Anterior cingulate cortex (tissue), 58 donors: ENCODE measurements at regions not wholly inside any gene's neighbourhood (a gene's known extent, or its start where the extent isn't known, plus 50 kb on each side); places are given as distances from the start of the nearest gene placed in this dataset.

ENCODE experiments used
- DNase-seq, 58 donors: peaks; one replicate each; lab custom pipeline; 2025; lab: John Stamatoyannopoulos, UW

GRCh38 chr6:156474507-156475120 is 302.6 kb upstream of the ARID1B start:
- no peak for DNase-seq

DNA sequence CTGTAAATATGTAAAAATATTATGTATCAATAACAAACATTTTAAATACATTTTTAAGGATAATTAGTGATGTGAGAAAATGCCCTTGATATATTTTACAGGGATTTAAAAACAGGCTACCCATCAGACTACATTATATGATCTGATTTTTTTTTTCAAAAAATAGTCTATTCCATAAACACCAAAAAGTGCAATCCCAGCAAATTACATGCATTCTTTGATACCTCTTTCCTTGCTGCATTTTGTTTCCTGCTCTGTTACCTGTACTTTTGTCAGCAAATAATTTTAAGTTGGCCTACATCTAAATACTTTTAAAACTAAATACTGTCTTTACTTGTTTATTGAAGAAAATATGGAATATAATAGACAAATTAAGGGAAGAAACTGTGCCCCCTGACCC is 306.2 kb upstream of the ARID1B start:
- no peak for DNase-seq

GRCh38 chr6:156464100-156464878 is 312.9 kb upstream of the ARID1B start:
- DNase-seq: no peak

- DNase-seq: no peak
Observed at GRCh38 chr6:156461647-156462046, 315.5 kb upstream of the ARID1B start.

DNA sequence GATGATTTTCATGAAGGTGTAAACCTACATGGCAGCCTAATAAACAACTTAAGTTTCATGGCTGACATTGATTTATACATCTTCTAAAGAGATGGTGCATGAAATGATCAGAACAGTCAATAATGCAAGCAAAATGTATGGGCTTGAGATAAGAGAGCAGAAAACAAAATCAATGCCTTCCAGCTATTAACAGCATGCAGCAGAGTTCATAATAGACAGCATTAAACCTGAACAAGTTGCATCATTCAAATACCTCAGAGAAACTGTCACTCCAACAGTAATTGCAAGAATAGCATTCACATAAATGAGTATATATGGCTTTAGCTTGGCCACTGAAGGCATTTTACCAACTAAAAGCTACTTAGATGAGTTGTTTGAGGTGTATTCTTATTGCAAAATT is 319.6 kb upstream of the ARID1B start:
- DNase-seq: no peak

- DNase-seq: no peak
Observed at GRCh38 chr6:156455847-156456246, 321.3 kb upstream of the ARID1B start.

- DNase-seq: no peak
Observed at GRCh38 chr6:156454867-156455266, 322.3 kb upstream of the ARID1B start.

DNA sequence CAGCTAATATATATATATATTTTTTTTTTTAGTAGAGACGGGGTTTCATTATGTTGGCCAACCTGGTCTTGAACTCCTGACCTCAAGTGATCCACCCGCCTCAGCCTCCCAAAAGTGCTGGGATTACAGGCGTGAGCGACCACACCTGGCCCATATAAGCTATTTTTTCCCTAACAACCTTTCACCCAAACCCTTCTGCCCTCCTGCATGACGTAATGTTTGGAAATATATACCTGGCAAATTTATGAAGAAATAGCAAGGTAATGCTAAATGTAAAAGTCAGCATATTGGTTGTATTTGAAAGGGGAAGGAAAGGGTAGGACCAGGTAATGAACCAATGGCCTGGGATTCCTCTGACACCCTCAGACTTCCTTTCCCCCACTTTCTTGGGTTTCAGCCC is 325.5 kb upstream of the ARID1B start:
- DNase-seq: no peak

GRCh38 chr6:156451088-156451487 is 326.1 kb upstream of the ARID1B start:
- no peak for DNase-seq

- no peak for DNase-seq
Observed at GRCh38 chr6:156450421-156450820, 326.8 kb upstream of the ARID1B start.

GRCh38 chr6:156449569-156449968 is 327.6 kb upstream of the ARID1B start:
- DNase-seq: no peak

DNA sequence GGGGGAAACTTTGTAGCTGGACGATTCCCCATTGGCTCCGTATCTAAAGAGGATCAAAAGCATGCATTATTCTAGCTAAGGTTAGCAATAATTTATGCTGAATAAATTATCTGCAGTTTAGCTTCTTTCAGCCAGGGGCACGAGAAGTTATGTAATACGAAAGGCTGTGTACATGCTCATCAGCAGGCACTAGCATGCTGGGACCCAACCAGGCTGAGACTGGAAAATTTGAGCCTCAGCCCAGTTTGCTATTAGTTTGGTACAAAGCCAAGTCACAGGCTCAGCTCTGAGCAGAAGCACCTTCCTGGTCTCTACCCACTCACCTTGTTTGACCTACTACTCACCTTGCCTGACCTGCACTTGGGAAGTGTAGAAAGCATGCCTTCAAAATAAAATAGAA is 328.1 kb upstream of the ARID1B start:
- no peak for DNase-seq

DNA sequence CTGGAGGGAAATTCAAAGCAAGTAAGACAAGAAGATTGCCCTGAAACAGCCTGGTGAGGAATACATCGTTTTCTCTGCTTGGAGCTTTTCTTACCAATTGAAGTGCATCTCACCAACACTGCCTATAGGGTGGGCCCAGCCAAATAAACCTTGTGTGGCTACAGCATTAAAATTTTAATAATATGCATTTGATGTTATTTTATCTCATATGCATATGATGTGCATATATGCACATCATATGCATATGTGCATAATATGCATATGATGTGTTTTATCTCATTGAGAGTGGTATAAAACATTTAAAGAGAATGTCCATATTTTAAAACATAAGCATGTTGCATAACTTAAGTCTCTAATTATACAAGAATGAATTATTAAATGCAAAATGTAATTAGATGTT is 328.6 kb upstream of the ARID1B start:
- no peak for DNase-seq

GRCh38 chr6:156440688-156441087 is 336.5 kb upstream of the ARID1B start:
- no peak for DNase-seq

- DNase-seq: no peak
Observed at GRCh38 chr6:156438350-156438923, 338.7 kb upstream of the ARID1B start.

DNA sequence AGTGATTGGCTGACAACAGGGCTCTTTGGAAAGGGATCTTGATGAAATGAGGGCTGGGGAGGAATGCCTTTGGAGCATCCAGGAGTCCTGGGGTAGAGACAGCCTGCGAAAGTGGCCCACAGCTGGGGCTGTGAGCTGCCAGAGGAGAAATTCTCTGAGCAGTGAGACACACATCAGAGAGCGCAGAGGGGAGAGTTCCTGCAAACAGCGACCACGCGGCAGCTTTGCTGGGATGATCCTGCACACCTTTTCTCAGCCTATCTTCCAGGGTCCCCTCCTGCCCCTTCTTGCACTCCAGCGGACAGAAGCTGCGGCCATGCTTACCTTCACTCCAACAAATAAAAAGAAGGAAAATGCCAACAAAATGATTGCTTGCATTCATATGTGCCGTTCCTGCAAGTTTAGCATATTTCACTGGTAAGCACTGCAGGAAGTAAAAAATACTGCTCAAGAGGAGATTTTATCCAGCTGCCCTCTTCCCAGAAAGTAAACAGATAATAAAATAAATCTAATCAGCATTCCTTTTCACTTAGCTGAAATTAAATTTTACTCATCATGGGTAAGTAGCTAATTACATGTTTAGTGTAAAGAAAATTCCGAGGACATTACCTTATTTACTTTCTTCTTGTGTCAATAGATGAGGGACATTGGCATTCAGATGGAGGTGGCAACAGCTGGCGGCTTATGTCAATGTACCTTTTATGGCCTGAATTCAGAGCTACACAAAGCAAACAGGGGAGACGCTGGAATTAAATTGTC is 339.9 kb upstream of the ARID1B start:
- no peak for DNase-seq

DNA sequence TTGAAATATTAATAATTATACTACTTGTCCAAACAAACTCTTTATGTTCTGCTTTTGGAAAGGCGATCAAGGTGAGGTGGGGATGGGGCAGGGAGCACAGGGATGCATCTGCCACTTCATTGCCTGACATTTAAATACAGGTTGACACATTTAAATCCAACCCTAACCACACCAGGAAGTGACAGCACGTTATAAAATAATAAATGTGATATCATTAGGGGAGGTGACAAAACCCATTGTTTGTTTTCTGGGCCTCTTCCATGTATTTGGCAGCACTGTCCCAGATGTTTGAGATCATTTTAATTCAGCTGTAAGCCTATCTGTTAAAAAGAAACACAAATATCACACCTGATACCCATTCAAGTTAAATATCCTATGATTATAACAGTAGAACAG is 342.4 kb upstream of the ARID1B start:
- no peak for DNase-seq

- no peak for DNase-seq
Observed at GRCh38 chr6:156434049-156434794, 343.0 kb upstream of the ARID1B start.

GRCh38 chr6:156432543-156432942 is 344.6 kb upstream of the ARID1B start:
- DNase-seq: no peak

DNA sequence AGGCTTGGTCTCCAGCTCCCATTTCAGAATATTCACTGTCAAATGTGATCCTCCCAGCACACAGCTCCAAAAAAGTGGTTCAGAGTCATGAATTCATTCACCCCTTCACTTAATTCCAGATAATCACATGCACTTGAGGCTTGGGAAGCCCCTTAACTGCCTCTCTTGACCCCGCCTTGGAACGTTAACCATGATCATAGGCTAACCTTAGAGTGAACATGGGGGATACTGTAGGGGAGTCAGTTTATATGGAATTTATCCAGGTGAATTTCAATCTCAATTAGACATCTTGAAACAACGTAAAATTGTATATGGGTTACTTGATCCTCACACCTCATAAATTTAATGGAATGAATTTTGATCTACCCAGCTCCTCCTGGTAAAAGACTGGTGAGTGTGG is 346.8 kb upstream of the ARID1B start:
- no peak for DNase-seq

DNA sequence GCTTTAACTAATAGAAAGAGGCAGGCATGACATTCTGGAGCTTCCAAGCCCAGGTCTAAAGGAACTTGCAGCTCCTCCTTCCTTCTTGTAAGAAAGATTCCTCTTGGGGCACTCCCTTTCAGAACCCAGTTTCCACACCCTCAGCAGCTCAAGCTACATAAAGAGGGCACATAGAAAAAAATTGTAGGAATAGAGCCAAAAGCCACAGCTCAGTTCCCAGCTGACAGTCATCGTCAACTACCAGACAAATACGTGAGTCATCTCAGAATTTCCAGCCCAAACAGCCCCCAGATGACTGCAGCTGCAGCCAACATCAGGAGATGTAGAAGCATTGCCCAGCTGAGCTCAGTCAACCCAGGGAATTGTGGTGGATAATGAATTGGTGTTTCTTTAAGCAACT is 349.8 kb upstream of the ARID1B start:
- peak in 31 of 58 donors; percentile 1 to 67 (median 15) for DNase-seq
